Stimulated activated CD4-positive, alpha-beta T cell treated with anti-CD3 and anti-CD28 coated beads, TNF-alpha, amount 100 ng/mL, for 48 hours (primary cell): ENCODE measurements at regions not wholly inside any gene's neighbourhood (a gene's known extent, or its start where the extent isn't known, plus 50 kb on each side); places are given as distances from the start of the nearest gene placed in this dataset.
"Not testable (repeated sequence)": the region's sequence is repeated elsewhere in the genome, so short reads cannot be mapped to it uniquely, and the experiment has no call there.

Source experiments
- DNase-seq, 3 donors: peaks; one replicate each; pipeline ENCODE4 v3.0.0-alpha.2; 2020; ENCODE audit warnings: low read depth in 3 of 3

GRCh38 chr19:28386470-28386869, 826.5 kb downstream of the UQCRFS1 start:
- no peak for DNase-seq

- DNase-seq: no peak
Measured at GRCh38 chr19:28386066-28386465, 826.9 kb downstream of the UQCRFS1 start.

- DNase-seq: no peak
Measured at GRCh38 chr19:28377077-28377476, 835.9 kb downstream of the UQCRFS1 start.

- DNase-seq: no peak
Measured at GRCh38 chr19:28374971-28375370, 838.0 kb downstream of the UQCRFS1 start.

GRCh38 chr19:28372576-28373247, 840.2 kb downstream of the UQCRFS1 start:
- no peak for DNase-seq

- no peak for DNase-seq
Measured at GRCh38 chr19:28367146-28367545, 845.8 kb downstream of the UQCRFS1 start.

- no peak for DNase-seq
Measured at GRCh38 chr19:28363254-28363653, 849.7 kb downstream of the UQCRFS1 start.

GRCh38 chr19:28359431-28360414, 853.2 kb downstream of the UQCRFS1 start:
- DNase-seq: no peak

GRCh38 chr19:28358633-28359032, 854.3 kb downstream of the UQCRFS1 start:
- no peak for DNase-seq

GRCh38 chr19:28351761-28352160, 861.2 kb downstream of the UQCRFS1 start:
- no peak for DNase-seq

GRCh38 chr19:28351321-28351720, 861.6 kb downstream of the UQCRFS1 start:
- not testable (repeated sequence) for DNase-seq

- no peak for DNase-seq
Measured at GRCh38 chr19:28350673-28351072, 862.3 kb downstream of the UQCRFS1 start.

- DNase-seq: no peak
Measured at GRCh38 chr19:28350037-28350436, 862.9 kb downstream of the UQCRFS1 start.

GRCh38 chr19:28349604-28350003, 863.3 kb downstream of the UQCRFS1 start:
- no peak for DNase-seq

- no peak for DNase-seq
Measured at GRCh38 chr19:28345811-28346210, 867.1 kb downstream of the UQCRFS1 start.

GRCh38 chr19:28341810-28342350, 871.1 kb downstream of the UQCRFS1 start:
- DNase-seq: no peak

- DNase-seq: no peak
Measured at GRCh38 chr19:28334419-28334818, 878.5 kb downstream of the UQCRFS1 start.

- DNase-seq: no peak
Measured at GRCh38 chr19:28333909-28334308, 879.0 kb downstream of the UQCRFS1 start.

- no peak for DNase-seq
Measured at GRCh38 chr19:28332886-28333285, 880.1 kb downstream of the UQCRFS1 start.

GRCh38 chr19:28332351-28332750, 880.6 kb downstream of the UQCRFS1 start:
- no peak for DNase-seq

GRCh38 chr19:28331596-28331995, 881.4 kb downstream of the UQCRFS1 start:
- no peak for DNase-seq

- DNase-seq: no peak
Measured at GRCh38 chr19:28330831-28331230, 882.1 kb downstream of the UQCRFS1 start.

- no peak for DNase-seq
Measured at GRCh38 chr19:28329429-28329828, 883.5 kb downstream of the UQCRFS1 start.
